H1 (cell line): ENCODE measurements at regions not wholly inside any gene's neighbourhood (a gene's known extent, or its start where the extent isn't known, plus 50 kb on each side); places are given as distances from the start of the nearest gene placed in this dataset.

Experiments used
- TF ChIP-seq, protein P1 (sequence below): IDR thresholded peaks from 2 replicates; pipeline ENCODE4 v1.6.1; 2012; ENCODE audit warnings: low read length, inconsistent platforms

DNA sequence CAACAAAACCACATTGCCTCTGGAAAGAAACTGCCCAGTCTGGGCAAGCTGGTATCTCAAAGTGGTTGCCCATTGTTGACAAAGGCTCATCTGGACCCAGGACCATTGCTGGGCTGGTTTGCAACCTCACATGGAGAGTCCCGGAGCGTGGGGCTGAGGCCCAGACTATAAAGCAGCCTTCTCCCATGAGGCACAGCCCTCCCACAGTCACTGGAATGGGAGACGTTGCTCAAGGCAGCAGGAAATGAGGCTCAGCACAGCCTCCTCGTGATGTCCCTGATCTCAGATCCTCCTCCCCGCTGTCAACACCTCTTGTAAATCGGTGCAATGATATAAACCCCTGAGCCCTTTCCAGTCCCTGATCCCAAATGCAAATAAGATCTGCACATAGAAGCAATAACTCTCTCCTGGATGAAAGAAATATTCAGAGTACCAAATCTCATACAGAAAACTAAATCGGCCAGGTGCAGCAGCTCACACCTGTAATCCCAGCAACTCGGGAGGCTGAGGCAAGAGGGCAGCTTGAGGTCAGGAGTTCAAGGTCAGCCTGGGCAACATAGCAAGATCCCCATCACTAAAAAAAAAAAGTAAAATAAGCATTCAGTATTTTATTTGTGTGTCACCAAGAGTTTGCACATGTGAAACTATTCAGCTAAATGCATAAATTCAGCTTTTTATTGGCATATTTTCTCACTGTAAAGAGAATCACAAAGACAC, 103.0 kb upstream of the RREB1 start (continued):
- TF ChIP-seq, protein P1, sequence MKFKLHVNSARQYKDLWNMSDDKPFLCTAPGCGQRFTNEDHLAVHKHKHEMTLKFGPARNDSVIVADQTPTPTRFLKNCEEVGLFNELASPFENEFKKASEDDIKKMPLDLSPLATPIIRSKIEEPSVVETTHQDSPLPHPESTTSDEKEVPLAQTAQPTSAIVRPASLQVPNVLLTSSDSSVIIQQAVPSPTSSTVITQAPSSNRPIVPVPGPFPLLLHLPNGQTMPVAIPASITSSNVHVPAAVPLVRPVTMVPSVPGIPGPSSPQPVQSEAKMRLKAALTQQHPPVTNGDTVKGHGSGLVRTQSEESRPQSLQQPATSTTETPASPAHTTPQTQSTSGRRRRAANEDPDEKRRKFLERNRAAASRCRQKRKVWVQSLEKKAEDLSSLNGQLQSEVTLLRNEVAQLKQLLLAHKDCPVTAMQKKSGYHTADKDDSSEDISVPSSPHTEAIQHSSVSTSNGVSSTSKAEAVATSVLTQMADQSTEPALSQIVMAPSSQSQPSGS = no peak
